HG02870 (cell line): ENCODE measurements at regions not wholly inside any gene's neighbourhood (a gene's known extent, or its start where the extent isn't known, plus 50 kb on each side); places are given as distances from the start of the nearest gene placed in this dataset.

Experiments
- ATAC-seq: cut with Tn5 transposase; IDR thresholded peaks from one replicate; pipeline ENCODE4 v1.9.1; 2021; ENCODE audit warnings: mild to moderate bottlenecking, moderate library complexity; ENCODE audit not compliant: unreplicated experiment

- no peak for ATAC-seq
Observed at GRCh38 chr21:16011719-16012118, 281.9 kb downstream of the USP25 start.

GRCh38 chr21:16013570-16013969 lies 283.8 kb downstream of the USP25 start:
- no peak for ATAC-seq

GRCh38 chr21:16020878-16021277 lies 291.1 kb downstream of the USP25 start:
- no peak for ATAC-seq

- no peak for ATAC-seq
Observed at GRCh38 chr21:16022116-16022515, 292.3 kb downstream of the USP25 start.

- ATAC-seq = no peak
Observed at GRCh38 chr21:16022921-16023320, 293.1 kb downstream of the USP25 start.

- ATAC-seq = no peak
Observed at GRCh38 chr21:16028142-16028541, 298.4 kb downstream of the USP25 start.

GRCh38 chr21:16028941-16029464 lies 299.2 kb downstream of the USP25 start:
- no peak for ATAC-seq

GRCh38 chr21:16033193-16033592 lies 303.4 kb downstream of the USP25 start:
- no peak for ATAC-seq

GRCh38 chr21:16034446-16035190 lies 304.8 kb downstream of the USP25 start:
- no peak for ATAC-seq

- ATAC-seq = no peak
Observed at GRCh38 chr21:16037421-16037955, 307.7 kb downstream of the USP25 start.

- ATAC-seq = no peak
Observed at GRCh38 chr21:16040601-16041000, 310.8 kb downstream of the USP25 start.

- no peak for ATAC-seq
Observed at GRCh38 chr21:16044676-16045075, 314.9 kb downstream of the USP25 start.

GRCh38 chr21:16046656-16047330 lies 317.0 kb downstream of the USP25 start:
- no peak for ATAC-seq

- ATAC-seq = no peak
Observed at GRCh38 chr21:16047904-16048303, 318.1 kb downstream of the USP25 start.

- no peak for ATAC-seq
Observed at GRCh38 chr21:16055014-16055413, 325.2 kb downstream of the USP25 start.

GRCh38 chr21:16058896-16059295 lies 329.1 kb downstream of the USP25 start:
- no peak for ATAC-seq

- ATAC-seq = no peak
Observed at GRCh38 chr21:16059981-16060380, 330.2 kb downstream of the USP25 start.

- no peak for ATAC-seq
Observed at GRCh38 chr21:16061194-16061593, 331.4 kb downstream of the USP25 start.

- ATAC-seq = no peak
Observed at GRCh38 chr21:16069178-16070112, 339.7 kb downstream of the USP25 start.

GRCh38 chr21:16070207-16070651 lies 340.4 kb downstream of the USP25 start:
- ATAC-seq = no peak

GRCh38 chr21:16071092-16071491 lies 341.3 kb downstream of the USP25 start:
- no peak for ATAC-seq
